ENCODE measurements at regions not wholly inside any gene's neighbourhood (a gene's known extent, or its start where the extent isn't known, plus 50 kb on each side); places are given as distances from the start of the nearest gene placed in this dataset.
"Not testable (repeated sequence)": the region's sequence is repeated elsewhere in the genome, so short reads cannot be mapped to it uniquely, and the experiment has no call there.

DNA sequence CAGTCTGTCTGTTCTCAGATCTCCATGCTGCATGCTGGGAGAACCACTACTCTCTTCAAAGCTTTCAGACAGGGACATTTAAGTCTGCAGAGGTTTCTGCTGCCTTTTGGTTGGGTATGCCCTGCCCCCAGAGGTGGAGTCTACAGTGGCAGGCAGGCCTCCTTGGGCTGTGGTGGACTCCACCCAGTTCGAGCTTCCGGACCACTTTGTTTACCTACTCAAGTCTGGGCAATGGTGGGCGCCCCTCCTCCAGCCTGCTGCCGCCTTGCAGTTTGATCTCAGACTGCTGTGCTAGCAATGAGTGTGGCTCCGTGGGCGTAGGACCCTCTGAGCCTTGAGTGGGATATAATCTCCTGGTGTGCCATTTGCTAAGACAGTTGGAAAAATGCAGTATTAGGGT is 317.1 kb downstream of the COL12A1 start:
- TF ChIP-seq, protein P1, sequence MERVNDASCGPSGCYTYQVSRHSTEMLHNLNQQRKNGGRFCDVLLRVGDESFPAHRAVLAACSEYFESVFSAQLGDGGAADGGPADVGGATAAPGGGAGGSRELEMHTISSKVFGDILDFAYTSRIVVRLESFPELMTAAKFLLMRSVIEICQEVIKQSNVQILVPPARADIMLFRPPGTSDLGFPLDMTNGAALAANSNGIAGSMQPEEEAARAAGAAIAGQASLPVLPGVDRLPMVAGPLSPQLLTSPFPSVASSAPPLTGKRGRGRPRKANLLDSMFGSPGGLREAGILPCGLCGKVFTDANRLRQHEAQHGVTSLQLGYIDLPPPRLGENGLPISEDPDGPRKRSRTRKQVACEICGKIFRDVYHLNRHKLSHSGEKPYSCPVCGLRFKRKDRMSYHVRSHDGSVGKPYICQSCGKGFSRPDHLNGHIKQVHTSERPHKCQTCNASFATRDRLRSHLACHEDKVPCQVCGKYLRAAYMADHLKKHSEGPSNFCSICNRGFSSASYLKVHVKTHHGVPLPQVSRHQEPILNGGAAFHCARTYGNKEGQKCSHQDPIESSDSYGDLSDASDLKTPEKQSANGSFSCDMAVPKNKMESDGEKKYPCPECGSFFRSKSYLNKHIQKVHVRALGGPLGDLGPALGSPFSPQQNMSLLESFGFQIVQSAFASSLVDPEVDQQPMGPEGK (CRISPR knock-in tag; IDR thresholded peaks at IDR 0.05; ENCODE audit: borderline replicate concordance), result not testable (repeated sequence)
- TF ChIP-seq TOX (CRISPR knock-in tag; IDR thresholded peaks at IDR 0.05; ENCODE audit: borderline replicate concordance); TCF4 (CRISPR knock-in tag; IDR thresholded peaks at IDR 0.05; ENCODE audit: borderline replicate concordance); ESRRG (CRISPR knock-in tag; IDR thresholded peaks at IDR 0.05): not testable (repeated sequence)
- TF ChIP-seq, protein P2, sequence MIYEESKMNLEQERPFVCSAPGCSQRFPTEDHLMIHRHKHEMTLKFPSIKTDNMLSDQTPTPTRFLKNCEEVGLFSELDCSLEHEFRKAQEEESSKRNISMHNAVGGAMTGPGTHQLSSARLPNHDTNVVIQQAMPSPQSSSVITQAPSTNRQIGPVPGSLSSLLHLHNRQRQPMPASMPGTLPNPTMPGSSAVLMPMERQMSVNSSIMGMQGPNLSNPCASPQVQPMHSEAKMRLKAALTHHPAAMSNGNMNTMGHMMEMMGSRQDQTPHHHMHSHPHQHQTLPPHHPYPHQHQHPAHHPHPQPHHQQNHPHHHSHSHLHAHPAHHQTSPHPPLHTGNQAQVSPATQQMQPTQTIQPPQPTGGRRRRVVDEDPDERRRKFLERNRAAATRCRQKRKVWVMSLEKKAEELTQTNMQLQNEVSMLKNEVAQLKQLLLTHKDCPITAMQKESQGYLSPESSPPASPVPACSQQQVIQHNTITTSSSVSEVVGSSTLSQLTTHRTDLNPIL (CRISPR knock-in tag; IDR thresholded peaks at IDR 0.05; ENCODE audit: low read depth), result not testable (repeated sequence)

Data from SK-N-SH treated with all-trans-retinoic acid at 6 μM for 48 hours (cell line).